ENCODE measurements at regions not wholly inside any gene's neighbourhood (a gene's known extent, or its start where the extent isn't known, plus 50 kb on each side); places are given as distances from the start of the nearest gene placed in this dataset.

- Histone ChIP-seq H3K9me3 (no peaks in the 10 kb centered on the region), H3K27ac (no peak overlapping the region), H3K36me3 (no peaks in the 10 kb centered on the region), H3K27me3 (no peaks in the 10 kb centered on the region), H3K4me1 (no peaks in the 10 kb centered on the region), H3K4me3 (no peak overlapping the region)
- intact Hi-C loops (cut with DNase I; ENCODE audit: low total_unique reads) = no loop called here
- WGBS, 2 donors (ENCODE audit: low coverage in 1 of 2) = 82 to 84% methylated on average over 3 of the region's 3 CpGs
- no peak for TF ChIP-seq EP300 (IDR thresholded peaks at IDR 0.05; ENCODE audit: low read depth)
- TF ChIP-seq CTCF (IDR thresholded peaks at IDR 0.05) = no peak
- TF ChIP-seq POLR2AphosphoS5 (IDR thresholded peaks at IDR 0.05) = no peak
- no peak for TF ChIP-seq POLR2A (IDR thresholded peaks at IDR 0.05)
- in situ Hi-C loops (cut with MboI; ENCODE audit: low pct_ligation_motif_present in 1 of 4, low pct_unique_long_range_greater_than_20kb in 1 of 4, low sequenced_read_pairs in 3 of 4) = no loop called here
- no peak for DNase-seq
These were observed 285.5 kb upstream of the WWC1 start for GRCh38 chr5:168005936-168006335.

GRCh38 chr5:168006456-168007130 lies 284.9 kb upstream of the WWC1 start:
- no peak for DNase-seq
- Histone ChIP-seq H3K9me3 (no peaks in the 10 kb centered on the region), H3K27me3 (no peaks in the 10 kb centered on the region), H3K36me3 (no peaks in the 10 kb centered on the region), H3K4me1 (no peaks in the 10 kb centered on the region), H3K4me3 (no peak overlapping the region), H3K27ac (no peak overlapping the region)
- TF ChIP-seq POLR2AphosphoS5 (IDR thresholded peaks at IDR 0.05) = no peak
- no peak for TF ChIP-seq CTCF (IDR thresholded peaks at IDR 0.05)
- TF ChIP-seq EP300 (IDR thresholded peaks at IDR 0.05; ENCODE audit: low read depth) = no peak
- no peak for TF ChIP-seq POLR2A (IDR thresholded peaks at IDR 0.05)
- intact Hi-C loops (cut with DNase I; ENCODE audit: low total_unique reads) (no loop called here), in situ Hi-C loops (cut with MboI; ENCODE audit: low pct_ligation_motif_present in 1 of 4, low pct_unique_long_range_greater_than_20kb in 1 of 4, low sequenced_read_pairs in 3 of 4) (no loop called here)
- WGBS, 2 donors (ENCODE audit: low coverage in 1 of 2) = 73 to 74% methylated on average over 9 to 10 of the region's 10 CpGs

- TF ChIP-seq CTCF (IDR thresholded peaks at IDR 0.05) = no peak
- TF ChIP-seq POLR2AphosphoS5 (IDR thresholded peaks at IDR 0.05) = no peak
- TF ChIP-seq POLR2A (IDR thresholded peaks at IDR 0.05) = no peak
- TF ChIP-seq EP300 (IDR thresholded peaks at IDR 0.05; ENCODE audit: low read depth) = no peak
- DNase-seq = no peak
- intact Hi-C loops (cut with DNase I; ENCODE audit: low total_unique reads) = no loop called here
- Histone ChIP-seq H3K27ac (no peak overlapping the region), H3K36me3 (no peaks in the 10 kb centered on the region), H3K4me1 (no peaks in the 10 kb centered on the region), H3K27me3 (no peaks in the 10 kb centered on the region), H3K4me3 (no peak overlapping the region), H3K9me3 (no peaks in the 10 kb centered on the region)
- in situ Hi-C loops (cut with MboI; ENCODE audit: low pct_ligation_motif_present in 1 of 4, low pct_unique_long_range_greater_than_20kb in 1 of 4, low sequenced_read_pairs in 3 of 4) = no loop called here
- 93 to 96% methylated on average over 3 to 8 of the region's 8 CpGs for WGBS, 2 donors (ENCODE audit: low coverage in 1 of 2)
These were observed 284.2 kb upstream of the WWC1 start for GRCh38 chr5:168007286-168007685.

- TF ChIP-seq POLR2AphosphoS5 (IDR thresholded peaks at IDR 0.05) (no peak), POLR2A (IDR thresholded peaks at IDR 0.05) (no peak), CTCF (IDR thresholded peaks at IDR 0.05) (no peak), EP300 (IDR thresholded peaks at IDR 0.05; ENCODE audit: low read depth) (no peak)
- H3K27ac ChIP-seq = no peak overlapping the region
- H3K36me3 ChIP-seq = no peaks in the 10 kb centered on the region
- in situ Hi-C loops (cut with MboI; ENCODE audit: low pct_ligation_motif_present in 1 of 4, low pct_unique_long_range_greater_than_20kb in 1 of 4, low sequenced_read_pairs in 3 of 4) = no loop called here
- no peaks in the 10 kb centered on the region for H3K9me3 ChIP-seq
- no peaks in the 10 kb centered on the region for H3K27me3 ChIP-seq
- no peaks in the 10 kb centered on the region for H3K4me1 ChIP-seq
- intact Hi-C loops (cut with DNase I; ENCODE audit: low total_unique reads) = no loop called here
- no peak overlapping the region for H3K4me3 ChIP-seq
- DNase-seq = no peak
- 58 to 70% methylated on average over 4 of the region's 4 CpGs for WGBS, 2 donors (ENCODE audit: low coverage in 1 of 2)
These were observed 282.9 kb upstream of the WWC1 start for GRCh38 chr5:168008555-168008954.

All from transverse colon (tissue), 4 donors.